ENCODE measurements at regions not wholly inside any gene's neighbourhood (a gene's known extent, or its start where the extent isn't known, plus 50 kb on each side); places are given as distances from the start of the nearest gene placed in this dataset.

DNA sequence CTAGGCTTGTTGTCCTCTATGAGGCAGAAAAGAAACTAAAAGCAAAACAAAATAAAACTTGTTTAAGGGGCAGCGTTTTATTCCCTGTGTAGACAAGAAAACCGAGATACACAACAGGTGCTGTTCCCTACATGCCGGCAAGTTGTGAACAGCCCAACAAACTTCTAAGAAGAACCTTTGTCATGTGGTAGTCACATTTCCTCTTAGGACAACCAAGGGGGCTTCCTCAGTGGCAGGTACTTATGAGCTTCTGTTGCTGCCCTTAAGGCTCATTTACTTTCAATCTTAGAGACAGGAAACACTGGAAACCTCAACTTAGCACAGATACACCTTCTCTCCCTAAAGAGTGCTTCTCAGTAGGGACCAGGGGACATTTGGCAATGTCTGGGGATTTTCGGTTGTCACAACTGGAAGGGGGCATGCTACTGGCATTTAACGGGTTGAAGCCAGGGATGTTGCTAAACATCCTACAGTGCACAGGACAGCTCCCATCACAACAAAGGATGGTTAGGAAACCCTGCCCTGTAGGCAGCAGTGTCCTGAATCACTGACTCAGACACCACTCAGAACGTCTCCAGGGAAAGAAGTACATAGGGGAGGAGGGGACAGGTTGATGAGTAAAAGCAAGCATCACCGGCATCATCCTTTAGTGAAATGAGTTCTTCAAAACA lies 111.0 kb downstream of the ASB9 start:
- TF ChIP-seq, protein P1, sequence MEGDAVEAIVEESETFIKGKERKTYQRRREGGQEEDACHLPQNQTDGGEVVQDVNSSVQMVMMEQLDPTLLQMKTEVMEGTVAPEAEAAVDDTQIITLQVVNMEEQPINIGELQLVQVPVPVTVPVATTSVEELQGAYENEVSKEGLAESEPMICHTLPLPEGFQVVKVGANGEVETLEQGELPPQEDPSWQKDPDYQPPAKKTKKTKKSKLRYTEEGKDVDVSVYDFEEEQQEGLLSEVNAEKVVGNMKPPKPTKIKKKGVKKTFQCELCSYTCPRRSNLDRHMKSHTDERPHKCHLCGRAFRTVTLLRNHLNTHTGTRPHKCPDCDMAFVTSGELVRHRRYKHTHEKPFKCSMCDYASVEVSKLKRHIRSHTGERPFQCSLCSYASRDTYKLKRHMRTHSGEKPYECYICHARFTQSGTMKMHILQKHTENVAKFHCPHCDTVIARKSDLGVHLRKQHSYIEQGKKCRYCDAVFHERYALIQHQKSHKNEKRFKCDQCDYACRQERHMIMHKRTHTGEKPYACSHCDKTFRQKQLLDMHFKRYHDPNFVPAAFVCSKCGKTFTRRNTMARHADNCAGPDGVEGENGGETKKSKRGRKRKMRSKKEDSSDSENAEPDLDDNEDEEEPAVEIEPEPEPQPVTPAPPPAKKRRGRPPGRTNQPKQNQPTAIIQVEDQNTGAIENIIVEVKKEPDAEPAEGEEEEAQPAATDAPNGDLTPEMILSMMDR (IDR thresholded peaks at IDR 0.05) = no peak
- TF ChIP-seq POLR2A (IDR thresholded peaks at IDR 0.05) = no peak

Data from right lobe of liver (tissue), 4 donors.